T-helper 9 cell (primary cell): ENCODE measurements at regions not wholly inside any gene's neighbourhood (a gene's known extent, or its start where the extent isn't known, plus 50 kb on each side); places are given as distances from the start of the nearest gene placed in this dataset.
"Not testable (repeated sequence)": the region's sequence is repeated elsewhere in the genome, so short reads cannot be mapped to it uniquely, and the experiment has no call there.

Source experiments
- DNase-seq: peaks from one replicate; pipeline ENCODE4 v3.0.0-alpha.2; 2020

- DNase-seq, result no peak
These were observed 51.4 kb upstream of the S1PR1 start for GRCh38 chr1:101185421-101185820.

DNA sequence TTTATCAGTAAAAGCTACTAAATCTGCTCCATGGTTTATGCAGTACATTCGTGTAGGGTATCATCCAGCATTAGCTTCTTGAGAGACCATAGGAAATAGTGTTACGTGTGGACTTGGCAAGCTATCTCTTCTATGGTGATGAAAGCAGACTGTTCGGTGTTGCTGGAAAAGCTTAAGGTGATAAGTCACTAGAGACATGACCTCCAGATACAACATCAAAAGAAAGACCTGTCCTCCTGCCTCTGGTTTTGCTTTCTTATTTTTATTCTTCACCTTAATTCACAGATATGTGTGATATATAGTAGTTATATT, 53.5 kb upstream of the S1PR1 start:
- no peak for DNase-seq

DNA sequence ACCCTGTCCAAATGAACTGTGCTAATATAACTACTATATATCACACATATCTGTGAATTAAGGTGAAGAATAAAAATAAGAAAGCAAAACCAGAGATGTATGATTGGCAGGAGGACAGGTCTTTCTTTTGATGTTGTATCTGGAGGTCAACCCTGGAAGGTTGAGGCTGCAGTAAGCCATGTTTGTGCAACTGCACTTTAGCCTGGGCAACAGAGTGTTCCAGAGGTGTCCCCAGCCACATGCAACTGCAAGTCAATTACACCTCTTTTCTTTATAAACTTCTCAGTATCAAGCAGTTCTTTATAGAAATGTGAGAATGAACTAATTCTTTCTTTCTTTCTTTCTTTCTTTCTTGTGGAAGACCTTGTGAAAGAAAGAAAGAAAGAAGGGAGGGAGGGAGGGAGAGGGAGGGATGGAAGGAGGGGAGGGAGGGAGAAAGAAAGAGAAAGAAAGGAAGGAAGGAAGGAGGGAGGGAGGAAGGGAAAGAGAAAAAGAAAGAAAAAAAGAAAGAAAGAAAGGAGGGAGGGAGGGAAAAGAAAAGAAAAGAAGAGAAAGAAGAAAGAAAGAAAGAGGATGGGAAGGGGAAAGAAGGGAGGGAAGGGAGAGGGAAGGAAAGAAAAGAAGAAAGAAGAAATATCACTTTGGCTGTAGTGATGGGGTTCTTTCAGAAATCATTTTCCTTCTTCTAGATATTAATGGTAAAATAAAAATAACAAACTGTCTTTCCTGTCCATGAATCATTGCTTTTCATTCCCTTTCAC, 54.0 kb upstream of the S1PR1 start:
- no peak for DNase-seq

GRCh38 chr1:101181930-101182329, 54.9 kb upstream of the S1PR1 start:
- no peak for DNase-seq

DNA sequence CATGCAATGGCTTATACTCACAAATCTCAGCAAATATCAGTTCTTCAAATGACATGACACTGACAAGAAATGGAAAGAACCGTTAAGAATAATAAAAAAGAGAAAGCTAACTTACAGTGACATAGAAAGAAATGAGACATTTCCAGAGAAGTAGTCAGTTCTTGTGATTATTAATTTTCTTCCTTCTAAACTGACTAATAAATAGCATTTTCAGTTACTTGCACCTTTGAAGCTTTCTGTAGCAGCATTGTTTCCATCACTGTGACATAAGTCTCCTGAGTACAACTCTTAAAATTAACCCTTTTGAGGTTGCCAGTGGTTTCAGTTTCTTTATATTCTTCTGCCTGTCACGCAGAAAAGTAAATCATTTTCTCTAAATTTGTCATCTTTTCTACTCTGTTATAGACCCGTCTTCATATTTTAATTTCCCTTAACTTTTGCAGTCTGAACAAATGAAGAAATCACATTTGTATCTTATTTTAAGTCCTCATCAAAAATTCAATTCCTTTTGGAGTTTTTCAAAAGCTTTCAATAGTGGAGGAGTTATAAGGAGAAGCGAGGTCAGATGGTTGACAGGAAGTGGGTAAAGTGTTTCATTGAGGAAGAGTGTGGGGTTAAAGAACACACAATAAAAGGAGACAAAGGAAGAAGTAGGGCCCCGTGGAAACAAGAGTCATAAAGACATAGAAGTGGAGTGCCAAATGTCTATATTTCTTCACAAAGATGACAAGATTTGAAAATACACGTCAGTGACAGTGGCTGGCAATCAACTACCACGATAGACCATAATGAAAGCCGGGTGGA, 57.9 kb upstream of the S1PR1 start:
- DNase-seq, result no peak

GRCh38 chr1:101178341-101178687, 58.5 kb upstream of the S1PR1 start:
- DNase-seq, result no peak

- DNase-seq, result no peak
These were observed 60.9 kb upstream of the S1PR1 start for GRCh38 chr1:101175886-101176285.

- no peak for DNase-seq
These were observed 61.4 kb upstream of the S1PR1 start for GRCh38 chr1:101175466-101175865.

DNA sequence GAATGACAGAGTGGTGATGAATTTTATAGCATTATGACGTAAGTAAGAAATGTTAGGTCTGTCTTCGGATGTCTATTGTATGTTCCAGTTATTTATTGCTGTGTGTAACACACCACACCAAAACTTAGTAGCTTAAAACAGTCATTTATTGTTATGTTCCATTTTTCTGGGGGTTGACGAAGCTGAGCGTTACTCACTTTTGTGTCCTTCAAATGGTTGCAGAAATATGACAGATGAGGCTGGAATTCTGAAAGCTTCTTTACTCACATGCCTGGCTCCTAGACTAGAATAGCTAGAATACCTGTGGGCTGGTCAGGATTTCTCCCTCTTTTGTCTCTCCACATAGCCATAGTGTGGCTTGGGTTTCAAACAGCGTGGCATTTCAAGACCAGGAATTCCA, 62.1 kb upstream of the S1PR1 start:
- DNase-seq, result no peak

DNA sequence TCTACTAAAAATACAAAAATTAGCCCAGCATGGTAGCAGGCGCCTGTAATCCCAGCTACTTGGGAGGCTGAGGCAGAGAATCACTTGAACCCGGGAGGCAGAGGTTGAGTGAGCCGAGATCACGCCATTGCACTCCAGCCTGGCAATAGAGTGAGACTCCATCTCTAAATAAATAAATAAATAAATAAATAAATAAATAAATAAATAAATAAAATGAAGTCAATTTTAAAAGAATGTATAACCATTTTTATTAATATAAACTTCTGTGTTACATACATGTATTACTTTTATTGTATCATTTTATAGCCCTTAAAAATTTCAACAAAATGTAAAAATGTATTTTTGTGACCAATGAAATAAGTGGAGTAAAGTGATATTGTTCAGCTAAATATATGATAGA, 62.5 kb upstream of the S1PR1 start:
- not testable (repeated sequence) for DNase-seq

GRCh38 chr1:101170506-101171050, 66.2 kb upstream of the S1PR1 start:
- no peak for DNase-seq

GRCh38 chr1:101167891-101168290, 68.9 kb upstream of the S1PR1 start:
- no peak for DNase-seq

GRCh38 chr1:101166583-101167120, 70.2 kb upstream of the S1PR1 start:
- no peak for DNase-seq

GRCh38 chr1:101165954-101166353, 70.9 kb upstream of the S1PR1 start:
- no peak for DNase-seq

DNA sequence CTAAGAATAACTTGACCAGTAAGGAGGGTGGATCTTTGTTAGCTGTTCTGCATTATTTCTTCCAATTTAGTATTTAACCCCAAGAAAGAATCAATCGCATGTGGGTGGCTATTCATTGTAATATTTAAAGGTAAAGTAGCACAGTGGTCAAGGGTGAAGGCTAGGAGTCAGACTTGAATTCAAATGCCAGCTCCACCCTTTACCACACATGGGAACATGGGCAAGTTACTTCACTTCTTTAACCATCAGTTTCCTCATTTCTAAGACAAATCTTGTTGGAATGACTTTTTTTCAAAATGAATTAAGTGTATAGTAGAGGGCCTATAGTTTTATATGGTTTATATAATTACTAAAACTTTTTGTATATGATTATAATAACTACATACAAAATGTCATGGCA, 71.3 kb upstream of the S1PR1 start:
- DNase-seq, result no peak

DNA sequence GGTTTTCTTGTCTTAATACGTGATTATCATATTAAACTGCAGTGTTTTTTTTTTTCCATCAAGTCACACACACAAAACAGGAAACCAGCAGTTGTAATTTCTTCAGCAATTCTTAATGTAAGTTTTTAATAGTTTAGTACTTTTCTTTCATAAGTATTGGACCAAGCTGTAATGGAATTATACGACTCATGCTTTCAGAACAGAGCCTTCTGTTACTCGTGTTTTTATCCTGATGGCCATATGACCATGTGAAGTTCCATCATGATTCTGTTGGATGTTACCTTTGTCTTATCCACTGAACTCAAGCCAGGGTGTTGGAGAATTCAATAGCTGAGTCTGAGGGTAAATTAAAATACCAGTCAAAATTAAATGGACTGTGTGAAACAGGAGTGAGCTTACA, 72.0 kb upstream of the S1PR1 start:
- no peak for DNase-seq

DNA sequence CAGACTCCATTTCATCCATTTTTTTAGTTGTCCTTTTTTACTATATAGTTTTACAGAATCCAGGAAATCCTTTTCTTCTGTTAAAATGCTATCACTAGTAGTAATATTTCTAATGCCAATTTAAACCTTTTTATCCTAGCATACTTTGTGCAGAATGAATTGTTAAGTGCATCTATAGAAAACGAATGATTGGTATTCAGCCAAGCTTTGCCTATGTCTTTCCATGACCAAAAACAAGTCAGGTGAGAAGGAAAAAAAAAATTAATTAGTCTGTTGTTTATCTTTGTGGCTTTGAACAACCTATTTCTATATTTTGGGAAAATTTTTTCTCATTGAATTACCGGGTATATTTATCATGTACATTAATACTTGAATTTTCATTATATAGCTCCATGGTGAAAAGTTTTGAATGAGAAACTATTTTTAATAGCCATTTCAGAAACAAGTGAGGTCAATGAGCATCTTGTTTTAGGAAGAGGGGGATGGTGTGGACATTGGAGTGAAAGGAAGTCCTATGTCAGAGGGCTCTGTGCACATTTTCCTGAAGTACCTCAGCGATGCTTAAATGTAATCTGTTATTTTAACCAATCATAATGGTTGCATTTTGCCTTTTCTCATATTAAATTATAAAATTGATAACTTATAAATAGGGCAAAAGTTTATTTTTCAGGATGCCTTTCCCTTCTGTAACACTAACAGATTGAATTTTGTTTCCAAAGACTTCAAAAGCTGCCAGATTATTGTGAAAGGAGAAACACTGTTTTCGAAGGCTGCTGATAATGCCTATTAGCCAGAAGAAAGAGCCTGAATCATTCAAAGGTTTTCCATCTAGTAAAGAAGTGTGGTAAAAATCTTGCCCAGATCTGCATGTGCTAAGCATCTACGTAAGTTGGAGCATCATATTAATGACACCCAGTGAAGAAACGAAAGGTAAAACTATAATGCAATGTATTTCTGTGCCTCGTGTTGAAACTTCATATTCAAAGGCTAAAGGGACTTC, 73.8 kb upstream of the S1PR1 start:
- no peak for DNase-seq

DNA sequence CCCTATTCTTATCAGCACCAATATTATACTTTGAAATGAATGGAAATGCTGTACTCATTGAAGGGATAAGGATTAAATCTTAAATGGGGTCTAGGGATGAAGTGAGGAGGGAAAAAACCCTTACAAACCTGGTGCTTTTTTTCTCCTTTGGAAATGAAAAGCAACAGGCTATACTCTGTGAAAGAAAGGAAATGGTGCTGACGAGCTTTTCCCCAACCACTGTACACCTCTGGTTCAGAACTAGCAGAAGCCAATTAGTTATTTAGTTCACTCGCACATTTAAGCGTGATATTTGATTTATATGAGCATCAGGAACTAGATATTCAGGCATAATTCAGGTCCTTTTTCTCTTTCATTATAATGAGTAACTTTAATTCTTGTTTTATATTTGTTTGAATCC, 74.5 kb upstream of the S1PR1 start:
- no peak for DNase-seq

DNA sequence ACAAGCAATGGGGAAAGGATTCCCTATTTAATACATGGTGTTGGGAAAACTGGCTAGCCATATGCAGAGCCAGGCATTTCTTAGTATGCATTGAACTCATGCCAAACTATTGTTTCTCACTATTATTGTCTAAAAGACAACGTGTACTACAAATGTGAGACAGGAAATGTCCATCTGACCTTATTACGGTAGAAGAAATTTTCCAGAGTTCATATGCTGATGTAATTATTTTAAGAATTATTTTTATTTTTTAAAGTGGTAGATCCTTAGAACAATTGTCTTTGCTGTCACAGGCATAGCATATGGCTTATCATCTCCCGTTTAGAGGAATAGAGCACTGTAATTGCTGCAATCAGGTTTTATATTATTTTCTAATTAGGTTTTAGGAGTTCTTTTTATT, 75.2 kb upstream of the S1PR1 start:
- no peak for DNase-seq

GRCh38 chr1:101158424-101158823, 78.4 kb upstream of the S1PR1 start:
- no peak for DNase-seq

GRCh38 chr1:101154547-101154946, 82.3 kb upstream of the S1PR1 start:
- DNase-seq, result no peak

- DNase-seq, result no peak
These were observed 83.1 kb upstream of the S1PR1 start for GRCh38 chr1:101153692-101154091.

GRCh38 chr1:101152633-101153032, 84.2 kb upstream of the S1PR1 start:
- no peak for DNase-seq
